ENCODE measurements at regions not wholly inside any gene's neighbourhood (a gene's known extent, or its start where the extent isn't known, plus 50 kb on each side); places are given as distances from the start of the nearest gene placed in this dataset.
"Not testable (repeated sequence)": the region's sequence is repeated elsewhere in the genome, so short reads cannot be mapped to it uniquely, and the experiment has no call there.

GRCh38 chr11:45741032-45741431, 63.9 kb upstream of the SLC35C1 start:
- Histone ChIP-seq H3F3A (ENCODE audit: low read depth) (no peaks in the 10 kb centered on the region), H2AFZ (ENCODE audit: low read length) (no peak overlapping the region), H3K9me2 (replicated peaks; ENCODE audit: low read depth, low read length) (no peaks in the 10 kb centered on the region), H3K9me3 (ENCODE audit: insufficient read depth, low read depth, low read length) (no peaks in the 10 kb centered on the region), H3K4me3 (ENCODE audit: low read length, poor library complexity, severe bottlenecking) (no peak overlapping the region), H3K9ac (ENCODE audit: low read depth, low read length, poor library complexity, severe bottlenecking) (no peak overlapping the region), H4K20me1 (ENCODE audit: insufficient read depth, low read length, poor library complexity, severe bottlenecking) (no peaks in the 10 kb centered on the region), H3K36me3 (ENCODE audit: insufficient read depth, low read length) (no peaks in the 10 kb centered on the region), H3K4me2 (ENCODE audit: low read depth, low read length, poor library complexity, severe bottlenecking) (no peak overlapping the region), H3K4me1 (ENCODE audit: insufficient read depth, low read length, poor library complexity, severe bottlenecking) (no peaks in the 10 kb centered on the region), H3K79me2 (ENCODE audit: insufficient read depth, low read length) (no peaks in the 10 kb centered on the region), H3K27me3 (ENCODE audit: insufficient read depth, low read length, poor library complexity, severe bottlenecking) (no peaks in the 10 kb centered on the region)
- no peak for TF ChIP-seq EZH2phosphoT487 (IDR thresholded peaks at IDR 0.05; ENCODE audit: borderline replicate concordance)
- TF ChIP-seq, protein P1, sequence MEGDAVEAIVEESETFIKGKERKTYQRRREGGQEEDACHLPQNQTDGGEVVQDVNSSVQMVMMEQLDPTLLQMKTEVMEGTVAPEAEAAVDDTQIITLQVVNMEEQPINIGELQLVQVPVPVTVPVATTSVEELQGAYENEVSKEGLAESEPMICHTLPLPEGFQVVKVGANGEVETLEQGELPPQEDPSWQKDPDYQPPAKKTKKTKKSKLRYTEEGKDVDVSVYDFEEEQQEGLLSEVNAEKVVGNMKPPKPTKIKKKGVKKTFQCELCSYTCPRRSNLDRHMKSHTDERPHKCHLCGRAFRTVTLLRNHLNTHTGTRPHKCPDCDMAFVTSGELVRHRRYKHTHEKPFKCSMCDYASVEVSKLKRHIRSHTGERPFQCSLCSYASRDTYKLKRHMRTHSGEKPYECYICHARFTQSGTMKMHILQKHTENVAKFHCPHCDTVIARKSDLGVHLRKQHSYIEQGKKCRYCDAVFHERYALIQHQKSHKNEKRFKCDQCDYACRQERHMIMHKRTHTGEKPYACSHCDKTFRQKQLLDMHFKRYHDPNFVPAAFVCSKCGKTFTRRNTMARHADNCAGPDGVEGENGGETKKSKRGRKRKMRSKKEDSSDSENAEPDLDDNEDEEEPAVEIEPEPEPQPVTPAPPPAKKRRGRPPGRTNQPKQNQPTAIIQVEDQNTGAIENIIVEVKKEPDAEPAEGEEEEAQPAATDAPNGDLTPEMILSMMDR (conservative IDR thresholded peaks at IDR 0.05; ENCODE audit: low read length): no peak

- H4K20me1 ChIP-seq (ENCODE audit: insufficient read depth, low read length, poor library complexity, severe bottlenecking): no peaks in the 10 kb centered on the region
- no peaks in the 10 kb centered on the region for H3K36me3 ChIP-seq (ENCODE audit: insufficient read depth, low read length)
- H3K9me2 ChIP-seq (replicated peaks; ENCODE audit: low read depth, low read length): no peaks in the 10 kb centered on the region
- H3K9ac ChIP-seq (ENCODE audit: low read depth, low read length, poor library complexity, severe bottlenecking): no peak overlapping the region
- H3K4me3 ChIP-seq (ENCODE audit: low read length, poor library complexity, severe bottlenecking): no peak overlapping the region
- TF ChIP-seq, protein P1 (conservative IDR thresholded peaks at IDR 0.05; ENCODE audit: low read length): no peak
- no peak for TF ChIP-seq EZH2phosphoT487 (IDR thresholded peaks at IDR 0.05; ENCODE audit: borderline replicate concordance)
- no peaks in the 10 kb centered on the region for H3K4me1 ChIP-seq (ENCODE audit: insufficient read depth, low read length, poor library complexity, severe bottlenecking)
- H3F3A ChIP-seq (ENCODE audit: low read depth): no peaks in the 10 kb centered on the region
- no peaks in the 10 kb centered on the region for H3K9me3 ChIP-seq (ENCODE audit: insufficient read depth, low read depth, low read length)
- no peaks in the 10 kb centered on the region for H3K79me2 ChIP-seq (ENCODE audit: insufficient read depth, low read length)
- H2AFZ ChIP-seq (ENCODE audit: low read length): no peak overlapping the region
- no peaks in the 10 kb centered on the region for H3K27me3 ChIP-seq (ENCODE audit: insufficient read depth, low read length, poor library complexity, severe bottlenecking)
- H3K4me2 ChIP-seq (ENCODE audit: low read depth, low read length, poor library complexity, severe bottlenecking): no peak overlapping the region
These were observed 65.1 kb upstream of the SLC35C1 start for GRCh38 chr11:45739866-45740265.

- not testable (repeated sequence) for H3K36me3 ChIP-seq (ENCODE audit: insufficient read depth, low read length); H3K9me2 ChIP-seq (replicated peaks; ENCODE audit: low read depth, low read length); H3K4me1 ChIP-seq (ENCODE audit: insufficient read depth, low read length, poor library complexity, severe bottlenecking); H4K20me1 ChIP-seq (ENCODE audit: insufficient read depth, low read length, poor library complexity, severe bottlenecking); H3K4me3 ChIP-seq (ENCODE audit: low read length, poor library complexity, severe bottlenecking); H2AFZ ChIP-seq (ENCODE audit: low read length); H3K4me2 ChIP-seq (ENCODE audit: low read depth, low read length, poor library complexity, severe bottlenecking); H3K9me3 ChIP-seq (ENCODE audit: insufficient read depth, low read depth, low read length); H3K79me2 ChIP-seq (ENCODE audit: insufficient read depth, low read length); H3K27me3 ChIP-seq (ENCODE audit: insufficient read depth, low read length, poor library complexity, severe bottlenecking); H3K9ac ChIP-seq (ENCODE audit: low read depth, low read length, poor library complexity, severe bottlenecking); H3F3A ChIP-seq (ENCODE audit: low read depth)
These were observed 65.9 kb upstream of the SLC35C1 start for GRCh38 chr11:45739071-45739470.

DNA sequence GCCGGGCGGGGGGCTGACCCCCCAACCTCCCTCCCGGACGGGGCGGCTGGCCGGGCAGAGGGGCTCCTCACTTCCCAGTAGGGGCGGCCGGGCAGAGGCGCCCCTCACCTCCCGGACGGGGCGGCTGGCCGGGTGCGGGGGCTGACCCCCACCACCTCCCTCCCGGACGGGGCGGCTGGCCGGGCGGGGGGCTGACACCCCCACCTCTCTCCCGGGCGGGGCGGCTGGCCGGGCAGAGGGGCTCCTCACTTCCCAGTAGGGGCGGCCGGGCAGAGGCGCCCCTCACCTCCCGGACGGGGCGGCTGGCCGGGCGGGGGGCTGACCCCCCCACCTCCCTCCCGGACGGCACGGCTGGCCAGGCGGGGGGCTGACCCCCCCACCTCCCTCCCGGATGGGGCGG, 66.8 kb upstream of the SLC35C1 start:
- not testable (repeated sequence) for H3K9me3 ChIP-seq (ENCODE audit: insufficient read depth, low read depth, low read length); H3K36me3 ChIP-seq (ENCODE audit: insufficient read depth, low read length); H3K4me2 ChIP-seq (ENCODE audit: low read depth, low read length, poor library complexity, severe bottlenecking); H3K4me3 ChIP-seq (ENCODE audit: low read length, poor library complexity, severe bottlenecking); H3K4me1 ChIP-seq (ENCODE audit: insufficient read depth, low read length, poor library complexity, severe bottlenecking); H4K20me1 ChIP-seq (ENCODE audit: insufficient read depth, low read length, poor library complexity, severe bottlenecking); H3K79me2 ChIP-seq (ENCODE audit: insufficient read depth, low read length); H3F3A ChIP-seq (ENCODE audit: low read depth); H3K9ac ChIP-seq (ENCODE audit: low read depth, low read length, poor library complexity, severe bottlenecking); H3K9me2 ChIP-seq (replicated peaks; ENCODE audit: low read depth, low read length); H2AFZ ChIP-seq (ENCODE audit: low read length); H3K27me3 ChIP-seq (ENCODE audit: insufficient read depth, low read length, poor library complexity, severe bottlenecking)
